ENCODE measurements at regions not wholly inside any gene's neighbourhood (a gene's known extent, or its start where the extent isn't known, plus 50 kb on each side); places are given as distances from the start of the nearest gene placed in this dataset.

DNA sequence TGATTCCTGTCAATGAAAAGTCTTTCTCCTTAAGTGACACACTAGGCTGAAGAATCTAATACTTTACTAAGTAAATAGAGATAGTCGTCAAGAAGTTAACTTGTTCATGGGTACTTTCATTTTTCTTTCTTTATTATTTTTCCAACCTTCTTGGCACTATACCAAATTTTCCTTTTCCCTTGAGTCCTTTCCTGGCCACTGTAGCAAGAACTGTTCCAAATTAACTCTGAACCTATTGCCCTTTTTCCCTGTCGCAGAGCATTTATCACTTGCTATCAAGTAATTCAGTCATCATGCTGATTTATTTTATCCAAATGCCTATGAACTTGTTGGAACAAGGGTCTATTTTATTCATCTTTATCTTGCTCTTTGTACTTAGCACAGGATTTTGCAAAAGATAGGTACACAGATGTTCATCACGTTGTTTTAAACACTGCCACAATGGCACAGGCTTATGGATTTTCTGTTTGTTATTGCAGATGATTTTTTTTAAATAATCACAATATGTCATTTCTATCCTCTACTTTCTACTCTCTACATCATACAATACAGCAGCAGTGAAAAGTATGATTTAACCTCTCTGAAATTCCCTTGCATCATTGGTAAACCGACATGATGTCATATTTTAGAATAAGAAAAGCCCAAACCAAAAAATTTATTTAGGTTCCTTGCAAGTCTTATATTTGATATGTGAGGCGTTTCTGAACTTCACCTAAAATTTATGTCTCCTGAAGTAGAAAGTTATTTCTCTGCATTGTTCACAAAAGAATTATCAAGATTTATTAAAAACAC is 2352.3 kb downstream of the PCDH7 start:
- no peak for TF ChIP-seq POLR2A (IDR thresholded peaks at IDR 0.05)
- TF ChIP-seq, protein P1, sequence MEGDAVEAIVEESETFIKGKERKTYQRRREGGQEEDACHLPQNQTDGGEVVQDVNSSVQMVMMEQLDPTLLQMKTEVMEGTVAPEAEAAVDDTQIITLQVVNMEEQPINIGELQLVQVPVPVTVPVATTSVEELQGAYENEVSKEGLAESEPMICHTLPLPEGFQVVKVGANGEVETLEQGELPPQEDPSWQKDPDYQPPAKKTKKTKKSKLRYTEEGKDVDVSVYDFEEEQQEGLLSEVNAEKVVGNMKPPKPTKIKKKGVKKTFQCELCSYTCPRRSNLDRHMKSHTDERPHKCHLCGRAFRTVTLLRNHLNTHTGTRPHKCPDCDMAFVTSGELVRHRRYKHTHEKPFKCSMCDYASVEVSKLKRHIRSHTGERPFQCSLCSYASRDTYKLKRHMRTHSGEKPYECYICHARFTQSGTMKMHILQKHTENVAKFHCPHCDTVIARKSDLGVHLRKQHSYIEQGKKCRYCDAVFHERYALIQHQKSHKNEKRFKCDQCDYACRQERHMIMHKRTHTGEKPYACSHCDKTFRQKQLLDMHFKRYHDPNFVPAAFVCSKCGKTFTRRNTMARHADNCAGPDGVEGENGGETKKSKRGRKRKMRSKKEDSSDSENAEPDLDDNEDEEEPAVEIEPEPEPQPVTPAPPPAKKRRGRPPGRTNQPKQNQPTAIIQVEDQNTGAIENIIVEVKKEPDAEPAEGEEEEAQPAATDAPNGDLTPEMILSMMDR (IDR thresholded peaks at IDR 0.05), result no peak
- Histone ChIP-seq H3K4me3 (no peak overlapping the region), H3K9me3 (no peaks in the 10 kb centered on the region), H3K27me3 (no peaks in the 10 kb centered on the region), H3K27ac (no peak overlapping the region), H3K4me1 (peaks cover 0 to 18% (median 8%) of the 10 kb centered on the region in 4 donors), H3K36me3 (no peaks in the 10 kb centered on the region)
- peak in 3 of 4 donors; percentile 30 to 45 (median 33) for ATAC-seq
- DNase-seq, result no peak
- intact Hi-C loops (cut with DNase I), result no loop called here
- WGBS (ENCODE audit: insufficient coverage, low coverage, low lambda C conversion rate, missing lambda C conversion rate), result 30% methylated on average over 5 of the region's 5 CpGs

DNA sequence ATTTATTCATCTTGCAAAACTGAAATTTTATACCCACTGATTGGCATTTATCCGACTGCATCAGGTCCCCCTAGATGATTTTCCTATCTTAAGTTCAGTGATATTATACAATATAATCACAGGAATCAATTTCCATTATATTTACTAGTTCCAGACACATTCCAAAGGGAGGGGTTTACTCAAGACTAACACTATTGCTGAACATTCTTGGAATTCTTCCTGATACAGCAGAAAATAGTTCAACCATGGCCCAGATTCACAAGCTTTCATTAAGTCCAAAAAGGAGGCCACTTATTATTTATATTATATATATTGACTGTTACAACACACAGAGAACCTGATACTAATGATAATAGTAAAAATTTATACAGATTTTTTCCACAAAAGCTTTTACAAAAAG is 2353.6 kb downstream of the PCDH7 start:
- DNase-seq (no peak), ATAC-seq (no peak)
- peaks cover 0 to 26% (median 8%) of the 10 kb centered on the region in 4 donors for H3K4me1 ChIP-seq
- H3K4me3 ChIP-seq, result no peak overlapping the region
- intact Hi-C loops (cut with DNase I), result no loop called here
- H3K27me3 ChIP-seq, result no peaks in the 10 kb centered on the region
- no peaks in the 10 kb centered on the region for H3K9me3 ChIP-seq
- no peaks in the 10 kb centered on the region for H3K36me3 ChIP-seq
- no peak for TF ChIP-seq POLR2A (IDR thresholded peaks at IDR 0.05)
- TF ChIP-seq, protein P1 (IDR thresholded peaks at IDR 0.05), result no peak
- 28% methylated on average over 1 of the region's 1 CpG for WGBS (ENCODE audit: insufficient coverage, low coverage, low lambda C conversion rate, missing lambda C conversion rate)
- no peak overlapping the region for H3K27ac ChIP-seq

DNA sequence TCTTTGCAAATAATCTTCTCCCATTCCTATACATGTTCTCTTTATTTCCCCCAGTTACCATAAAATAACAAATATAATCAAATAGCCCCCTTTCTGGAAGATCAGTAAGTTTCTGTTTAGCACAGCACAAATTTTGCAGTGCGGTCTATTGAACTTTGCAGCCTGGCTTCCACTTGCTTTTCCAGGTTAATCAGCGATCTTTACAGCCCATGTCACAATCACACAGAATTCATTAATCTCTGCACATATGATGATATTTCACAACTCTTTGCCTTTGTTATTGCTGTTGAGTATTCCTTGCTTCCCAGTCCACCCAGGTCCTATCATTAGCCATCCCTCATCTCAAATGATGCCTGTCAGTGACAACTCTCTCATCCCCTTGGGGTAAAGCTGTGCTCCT is 2358.0 kb downstream of the PCDH7 start:
- Histone ChIP-seq H3K9me3 (no peaks in the 10 kb centered on the region), H3K4me1 (peaks cover 0 to 35% (median 12%) of the 10 kb centered on the region in 4 donors), H3K27ac (no peak overlapping the region), H3K27me3 (no peaks in the 10 kb centered on the region), H3K4me3 (no peak overlapping the region), H3K36me3 (no peaks in the 10 kb centered on the region)
- TF ChIP-seq, protein P1 (IDR thresholded peaks at IDR 0.05), result no peak
- TF ChIP-seq POLR2A (IDR thresholded peaks at IDR 0.05), result no peak
- DNase-seq (peak in 1 of 3 donors; percentile 53), ATAC-seq (peak; percentile 79 to 89 (median 84))
- intact Hi-C loops (cut with DNase I), result no loop called here
- WGBS (ENCODE audit: insufficient coverage, low coverage, low lambda C conversion rate, missing lambda C conversion rate), result 27% methylated on average over 2 of the region's 2 CpGs

DNA sequence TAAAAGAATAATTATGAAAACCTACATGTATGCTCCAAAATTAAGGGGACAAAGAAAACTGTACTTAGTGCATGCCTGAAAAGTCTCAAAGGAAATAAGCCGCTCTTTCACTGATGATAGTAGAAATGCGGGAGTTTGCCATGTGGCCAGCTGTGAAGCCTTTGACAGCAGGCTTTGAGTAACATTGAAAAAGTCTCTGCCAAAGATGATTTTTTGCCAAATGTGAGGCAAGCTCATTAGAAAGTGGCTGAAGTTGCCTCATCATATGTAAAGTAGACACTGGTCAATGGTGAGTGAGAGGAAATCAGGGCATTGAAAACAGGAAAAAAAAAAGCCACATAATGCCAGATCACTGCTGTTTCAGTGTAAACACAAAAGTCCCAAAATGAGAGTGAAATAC is 2360.1 kb downstream of the PCDH7 start:
- 22% methylated on average over 2 of the region's 2 CpGs for WGBS (ENCODE audit: insufficient coverage, low coverage, low lambda C conversion rate, missing lambda C conversion rate)
- Histone ChIP-seq H3K4me3 (no peak overlapping the region), H3K27ac (peak overlapping the region in 1 of 3 donors; percentile 13), H3K9me3 (no peaks in the 10 kb centered on the region), H3K36me3 (no peaks in the 10 kb centered on the region), H3K4me1 (peaks cover 0 to 30% (median 11%) of the 10 kb centered on the region in 4 donors), H3K27me3 (no peaks in the 10 kb centered on the region)
- TF ChIP-seq POLR2A (IDR thresholded peaks at IDR 0.05), result no peak
- TF ChIP-seq, protein P1 (IDR thresholded peaks at IDR 0.05), result no peak
- intact Hi-C loops (cut with DNase I), result no loop called here
- peak; percentile 83 to 89 (median 84) for ATAC-seq
- DNase-seq, result peak; percentile 23 to 64 (median 52)

All from right lobe of liver (tissue), 6 donors.